ENCODE measurements at regions not wholly inside any gene's neighbourhood (a gene's known extent, or its start where the extent isn't known, plus 50 kb on each side); places are given as distances from the start of the nearest gene placed in this dataset.

DNA sequence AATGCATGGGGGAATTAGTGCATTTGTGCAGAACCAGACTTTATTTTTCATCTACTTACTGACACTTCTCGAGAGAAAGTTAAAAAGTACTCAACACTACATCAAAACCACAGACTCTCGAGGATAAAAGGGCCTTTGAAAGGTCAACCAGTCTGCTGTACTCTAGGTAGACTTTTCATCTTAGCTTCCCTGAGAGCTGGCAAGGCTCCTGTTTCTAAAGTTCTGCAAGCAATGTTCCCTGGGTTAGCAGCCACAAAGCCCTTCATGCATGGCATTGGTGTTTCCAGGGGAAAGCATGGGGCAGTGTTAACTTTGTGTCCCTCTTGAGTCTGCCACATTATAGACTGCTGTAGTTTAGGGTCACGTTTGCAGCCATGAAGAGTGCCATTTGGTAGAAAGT is 106.4 kb upstream of the PFN2 start:
- no peak for TF ChIP-seq ZFX (IDR thresholded peaks at IDR 0.05)
- TF ChIP-seq, protein P1, sequence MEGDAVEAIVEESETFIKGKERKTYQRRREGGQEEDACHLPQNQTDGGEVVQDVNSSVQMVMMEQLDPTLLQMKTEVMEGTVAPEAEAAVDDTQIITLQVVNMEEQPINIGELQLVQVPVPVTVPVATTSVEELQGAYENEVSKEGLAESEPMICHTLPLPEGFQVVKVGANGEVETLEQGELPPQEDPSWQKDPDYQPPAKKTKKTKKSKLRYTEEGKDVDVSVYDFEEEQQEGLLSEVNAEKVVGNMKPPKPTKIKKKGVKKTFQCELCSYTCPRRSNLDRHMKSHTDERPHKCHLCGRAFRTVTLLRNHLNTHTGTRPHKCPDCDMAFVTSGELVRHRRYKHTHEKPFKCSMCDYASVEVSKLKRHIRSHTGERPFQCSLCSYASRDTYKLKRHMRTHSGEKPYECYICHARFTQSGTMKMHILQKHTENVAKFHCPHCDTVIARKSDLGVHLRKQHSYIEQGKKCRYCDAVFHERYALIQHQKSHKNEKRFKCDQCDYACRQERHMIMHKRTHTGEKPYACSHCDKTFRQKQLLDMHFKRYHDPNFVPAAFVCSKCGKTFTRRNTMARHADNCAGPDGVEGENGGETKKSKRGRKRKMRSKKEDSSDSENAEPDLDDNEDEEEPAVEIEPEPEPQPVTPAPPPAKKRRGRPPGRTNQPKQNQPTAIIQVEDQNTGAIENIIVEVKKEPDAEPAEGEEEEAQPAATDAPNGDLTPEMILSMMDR (conservative IDR thresholded peaks at IDR 0.05) = no peak
- no peak overlapping the region for H3K27ac ChIP-seq

DNA sequence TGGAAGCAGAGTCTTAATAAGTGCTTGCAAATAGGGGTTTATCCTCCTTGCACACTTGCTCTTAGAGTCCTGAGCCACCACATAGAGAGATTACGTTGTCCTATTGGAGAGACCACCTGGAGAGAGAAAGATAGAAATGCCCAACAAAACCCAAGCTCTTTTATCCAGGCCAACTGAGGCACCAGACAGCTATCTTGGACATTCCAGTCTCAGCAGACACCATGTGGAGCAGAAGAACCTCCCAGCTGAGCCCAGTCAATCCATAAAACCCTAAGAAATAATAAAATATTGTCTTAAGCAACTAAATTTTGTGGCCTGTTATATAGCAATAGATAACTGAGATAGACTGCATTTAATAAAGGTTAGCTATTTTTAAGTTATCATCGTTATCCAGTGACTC is 105.7 kb upstream of the PFN2 start:
- no peak overlapping the region for H3K27ac ChIP-seq
- no peak for TF ChIP-seq ZFX (IDR thresholded peaks at IDR 0.05)
- TF ChIP-seq, protein P1 (conservative IDR thresholded peaks at IDR 0.05) = no peak

DNA sequence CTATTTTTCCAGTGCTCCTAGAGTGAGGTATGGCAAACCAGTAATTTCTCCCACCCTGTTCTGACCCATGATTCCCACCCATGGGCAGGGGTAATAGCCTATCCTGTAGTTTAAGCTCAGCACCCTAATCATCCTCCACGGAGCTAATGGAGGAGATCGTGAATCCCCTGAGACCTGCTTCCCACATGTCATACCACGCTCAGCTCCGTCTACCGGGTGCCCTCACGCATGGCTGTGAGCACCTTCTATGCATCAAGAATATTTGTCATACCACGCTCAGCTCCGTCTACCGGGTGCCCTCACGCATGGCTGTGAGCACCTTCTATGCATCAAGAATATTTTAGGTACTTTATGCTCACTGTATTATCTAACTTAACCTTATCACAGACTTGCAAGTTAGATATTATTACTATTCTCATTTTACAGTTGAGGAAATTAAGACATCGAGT is 104.7 kb upstream of the PFN2 start:
- no peak for TF ChIP-seq ZFX (IDR thresholded peaks at IDR 0.05)
- TF ChIP-seq, protein P1 (conservative IDR thresholded peaks at IDR 0.05) = no peak
- no peak overlapping the region for H3K27ac ChIP-seq

DNA sequence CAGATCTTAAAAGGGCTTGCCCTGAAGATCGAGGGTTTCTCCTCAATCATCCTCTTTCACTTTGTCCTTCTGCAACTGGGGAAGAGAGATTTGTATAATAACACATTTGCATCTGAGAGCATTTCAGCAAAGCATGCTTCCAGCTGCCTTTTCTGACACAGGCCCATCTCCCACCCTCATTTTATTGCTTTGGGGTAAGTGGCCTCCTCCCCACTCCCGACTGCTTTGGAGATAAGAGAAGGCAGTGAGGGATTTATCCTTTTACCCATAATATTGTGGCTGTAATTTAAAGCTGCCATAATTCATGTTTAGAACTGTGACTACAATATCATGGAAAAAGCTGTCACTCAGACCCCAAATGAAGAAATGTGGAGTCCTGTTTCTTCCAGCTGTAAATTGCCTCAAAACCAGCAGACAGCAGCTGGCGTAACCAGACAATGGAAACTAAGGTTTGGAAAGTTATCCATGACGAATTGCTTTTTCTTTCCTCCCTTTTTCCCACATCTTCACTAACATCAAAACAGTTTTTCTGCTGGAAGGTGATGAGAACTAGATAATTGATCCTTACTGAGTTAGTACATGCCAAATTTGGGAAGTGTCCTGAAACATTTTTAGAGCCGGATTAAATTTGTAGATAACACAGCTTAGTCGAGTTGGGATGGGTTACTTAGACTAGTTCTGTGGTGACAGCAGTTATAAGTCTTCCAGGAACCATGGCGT is 104.2 kb upstream of the PFN2 start:
- no peak for TF ChIP-seq ZFX (IDR thresholded peaks at IDR 0.05)
- TF ChIP-seq, protein P1 (conservative IDR thresholded peaks at IDR 0.05) = no peak
- no peak overlapping the region for H3K27ac ChIP-seq

DNA sequence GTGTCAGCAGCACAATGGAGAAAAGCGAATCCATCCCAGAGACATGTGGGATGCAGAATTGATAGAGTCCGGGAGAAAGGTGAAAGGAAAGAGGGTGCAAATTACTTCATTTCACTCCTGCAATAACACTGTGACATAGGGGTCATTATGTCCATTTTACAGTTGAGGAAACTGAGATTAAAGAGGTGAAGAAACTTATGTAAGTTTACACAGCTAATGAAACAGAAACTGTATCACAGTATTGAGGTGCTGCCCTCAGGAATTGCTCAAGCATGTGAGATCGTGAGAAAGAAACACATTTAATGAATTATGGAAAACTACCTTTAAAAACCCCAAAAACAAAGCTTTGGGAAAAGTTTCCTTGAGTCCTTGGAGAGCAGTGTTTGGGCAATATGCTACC is 103.6 kb upstream of the PFN2 start:
- TF ChIP-seq ZFX (IDR thresholded peaks at IDR 0.05) = no peak
- TF ChIP-seq, protein P1 (conservative IDR thresholded peaks at IDR 0.05) = no peak
- H3K27ac ChIP-seq = no peak overlapping the region

DNA sequence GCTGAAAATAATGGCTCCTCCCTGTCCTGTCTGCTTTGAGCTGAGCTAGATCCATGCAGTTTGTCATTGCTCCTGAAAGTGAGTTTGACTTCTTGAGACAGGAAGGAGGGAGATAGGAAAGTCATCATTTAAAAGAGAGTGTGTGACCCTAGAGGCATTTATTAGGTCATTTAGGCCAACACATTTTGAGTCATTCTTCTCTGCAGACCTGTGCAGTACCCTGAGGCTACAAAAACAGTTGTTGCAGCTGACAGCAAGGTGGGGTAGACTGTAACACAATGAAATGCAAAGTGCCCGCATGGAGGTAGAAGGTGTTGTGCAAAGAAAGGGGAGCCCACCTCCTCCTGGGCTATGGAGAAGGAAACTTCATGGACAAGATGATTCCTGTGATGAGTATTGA is 102.8 kb upstream of the PFN2 start:
- TF ChIP-seq, protein P1 (conservative IDR thresholded peaks at IDR 0.05) = no peak
- no peak for TF ChIP-seq ZFX (IDR thresholded peaks at IDR 0.05)
- no peak overlapping the region for H3K27ac ChIP-seq

DNA sequence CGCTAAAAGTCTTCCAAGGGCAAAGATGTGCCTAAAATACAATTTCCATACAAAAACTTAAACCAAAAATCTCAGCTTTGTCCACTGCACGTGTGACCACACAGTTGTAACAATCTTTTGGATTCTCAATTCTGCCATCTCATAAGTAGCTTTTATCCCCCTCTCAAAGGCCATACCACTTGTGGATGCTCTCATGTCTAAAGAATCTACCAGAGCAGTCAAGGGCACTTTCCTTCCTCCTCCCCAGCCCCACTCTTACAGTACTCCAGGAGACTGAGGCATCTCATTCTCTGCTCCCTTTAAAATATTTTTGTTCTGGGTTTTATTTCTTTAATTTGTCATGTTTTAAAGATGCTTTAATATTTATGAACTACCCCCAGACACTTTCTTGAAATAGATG is 102.3 kb upstream of the PFN2 start:
- H3K27ac ChIP-seq = no peak overlapping the region
- TF ChIP-seq, protein P1 (conservative IDR thresholded peaks at IDR 0.05) = no peak
- TF ChIP-seq ZFX (IDR thresholded peaks at IDR 0.05) = no peak

Data from C4-2B (cell line).